Mucosa of gallbladder (tissue), 1 donor: ENCODE measurements at regions not wholly inside any gene's neighbourhood (a gene's known extent, or its start where the extent isn't known, plus 50 kb on each side); places are given as distances from the start of the nearest gene placed in this dataset.

Experiments
- DNase-seq: peaks from one replicate; pipeline ENCODE4 v3.0.0-alpha.2; 2020; ENCODE audit warnings: low spot score
- donor health status: DM: no; HTN: no; CAD: no.

DNA sequence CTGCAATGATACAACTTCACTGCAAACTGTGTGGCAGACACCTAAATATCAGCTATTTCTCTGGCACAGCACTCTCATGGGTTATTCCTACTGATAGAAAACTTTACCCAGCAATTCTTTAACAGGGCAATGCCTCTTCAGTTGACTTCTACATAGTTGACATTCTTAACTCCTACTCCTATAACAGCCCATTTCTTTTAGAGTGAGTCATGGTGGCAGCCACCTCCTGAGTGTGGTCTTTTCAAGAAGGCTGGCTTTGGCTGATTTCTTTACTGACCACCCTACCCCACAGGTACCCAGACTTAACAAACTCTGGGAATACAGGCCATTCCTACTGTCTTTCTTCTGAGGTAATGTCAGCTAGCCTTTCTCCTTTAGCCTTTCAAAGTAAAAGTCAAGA lies 805.8 kb upstream of the ADGRL2 start:
- no peak for DNase-seq

GRCh38 chr1:80994038-80994437 lies 806.7 kb upstream of the ADGRL2 start:
- no peak for DNase-seq

DNA sequence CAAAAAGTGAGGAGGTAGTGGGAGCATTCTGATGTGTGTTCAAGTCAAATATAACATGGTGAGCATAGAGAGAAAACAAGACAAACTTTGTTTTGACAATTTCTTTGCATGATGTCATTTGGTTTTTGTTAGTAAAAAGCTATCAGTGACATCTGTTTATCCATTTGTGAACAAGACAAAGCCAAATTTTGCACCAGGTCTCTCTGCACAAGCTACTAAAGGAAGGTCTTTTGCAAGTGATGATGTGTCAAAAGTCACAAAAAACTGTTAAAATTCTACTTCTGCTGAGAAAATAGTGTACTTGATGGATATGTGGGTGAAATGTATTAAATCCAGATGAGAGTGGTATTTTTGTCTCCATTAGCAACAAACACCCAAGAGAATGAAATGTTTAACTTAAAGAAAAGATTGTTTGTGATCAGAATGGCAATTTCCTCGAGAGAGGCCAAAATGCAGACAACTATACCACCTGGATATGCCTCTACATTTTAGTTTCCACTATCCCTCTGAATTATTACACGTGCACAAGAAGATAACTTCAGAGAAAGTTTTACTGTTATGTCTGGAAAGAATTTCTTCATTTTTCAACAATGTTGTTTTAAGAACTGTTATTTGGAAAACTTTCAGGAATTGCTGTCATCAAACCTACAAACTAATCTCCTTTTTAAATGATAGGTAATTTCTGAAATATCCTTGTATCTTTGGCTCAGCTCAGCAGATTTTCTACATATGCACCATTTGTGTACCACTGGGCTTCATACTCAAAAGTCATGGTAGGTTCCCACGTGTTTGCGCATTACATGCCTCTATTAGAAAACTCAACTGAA lies 807.4 kb upstream of the ADGRL2 start:
- DNase-seq, result no peak

- no peak for DNase-seq
Observed at GRCh38 chr1:80989455-80989854, 811.3 kb upstream of the ADGRL2 start.

DNA sequence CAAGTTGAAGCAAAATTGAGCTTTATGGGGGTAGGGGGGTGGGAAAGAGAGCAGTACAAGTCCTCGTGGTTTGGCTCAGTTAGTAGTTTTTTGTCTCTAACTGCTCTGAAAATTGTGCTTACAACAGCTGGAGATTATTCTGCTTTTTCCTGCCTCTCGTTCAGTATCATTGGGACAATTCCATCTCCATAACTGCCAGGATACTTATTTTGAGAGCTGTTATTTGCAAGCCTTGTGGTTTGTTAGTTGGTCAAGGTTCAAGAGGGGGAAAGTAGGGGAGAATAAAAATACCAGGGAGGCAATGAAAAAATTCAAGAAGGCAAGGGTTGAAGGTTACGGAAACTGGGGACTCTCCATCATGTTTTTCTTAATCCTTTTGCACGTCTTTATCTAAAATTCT lies 811.8 kb upstream of the ADGRL2 start:
- DNase-seq, result no peak

GRCh38 chr1:80987824-80988223 lies 812.9 kb upstream of the ADGRL2 start:
- no peak for DNase-seq

DNA sequence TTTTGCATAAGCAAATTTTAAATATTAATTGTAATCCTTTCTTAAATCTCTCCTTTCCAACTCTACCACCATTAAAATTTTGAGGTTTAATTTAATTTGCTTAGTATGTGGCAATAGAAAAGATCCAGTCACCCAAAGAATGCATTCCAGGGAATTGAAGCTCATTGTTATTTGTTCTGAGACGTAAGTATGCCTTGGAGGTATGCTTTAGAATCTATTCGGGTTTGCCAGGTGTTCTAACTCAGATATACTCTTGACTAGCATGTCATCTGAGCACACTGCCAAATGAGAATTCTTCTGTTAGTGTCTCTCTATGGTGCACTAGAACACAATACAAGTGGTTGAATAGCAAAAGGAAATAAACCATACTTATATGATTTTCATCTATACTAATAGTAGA lies 813.6 kb upstream of the ADGRL2 start:
- DNase-seq, result no peak

DNA sequence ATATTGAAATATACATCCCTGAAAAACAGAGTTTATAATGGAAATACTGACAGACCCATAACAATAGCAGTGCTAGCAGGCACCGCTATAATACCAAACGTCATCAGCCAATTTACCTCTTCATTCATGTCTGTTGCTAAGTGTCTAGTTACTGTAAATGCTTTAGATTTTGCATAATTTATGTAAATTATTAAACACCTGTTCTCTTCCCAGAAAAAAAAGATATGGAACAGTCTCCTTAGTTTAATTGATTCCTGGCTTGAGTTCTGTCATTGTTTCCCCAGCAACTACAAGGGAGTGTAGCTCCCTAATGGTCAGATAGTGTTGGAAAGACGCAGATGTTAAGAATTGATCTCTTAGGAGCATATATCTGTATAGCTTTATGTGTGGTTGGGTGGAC lies 817.9 kb upstream of the ADGRL2 start:
- DNase-seq, result no peak

DNA sequence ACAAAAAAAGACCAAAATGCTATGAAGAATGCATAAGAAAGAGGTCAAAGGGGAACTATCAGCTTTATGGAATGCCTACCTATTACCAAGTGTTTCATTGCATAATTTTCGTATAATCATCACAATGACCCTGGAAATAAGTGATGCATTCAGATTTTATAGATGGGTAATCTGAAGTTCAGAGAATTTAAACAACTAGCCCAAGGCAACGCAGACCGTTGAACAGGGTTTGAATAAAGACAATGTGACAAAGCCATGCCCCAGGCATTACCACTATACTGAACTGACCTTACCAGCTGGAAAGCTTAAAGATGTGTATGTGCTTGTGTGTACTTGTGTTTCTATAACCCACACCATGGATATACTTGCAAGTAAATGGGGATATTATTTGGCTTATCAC lies 827.6 kb upstream of the ADGRL2 start:
- DNase-seq, result no peak

DNA sequence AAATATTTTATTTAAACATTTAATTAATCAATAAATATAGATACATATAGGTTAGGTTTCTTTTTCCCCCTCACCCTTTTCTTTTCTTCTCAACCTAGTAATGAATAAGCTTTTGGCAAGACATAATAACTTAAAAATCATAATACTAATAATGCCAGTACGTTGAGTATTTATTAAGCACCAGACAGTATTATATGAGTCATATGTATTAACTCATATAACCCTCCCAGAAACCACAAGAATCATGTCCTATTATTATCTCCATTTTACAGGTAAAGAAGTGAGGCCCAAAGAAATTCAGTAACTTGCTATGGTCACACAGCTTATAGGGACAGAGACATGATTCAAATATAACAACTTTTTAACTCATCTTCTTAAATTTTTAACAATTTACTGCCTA lies 834.5 kb upstream of the ADGRL2 start:
- no peak for DNase-seq

DNA sequence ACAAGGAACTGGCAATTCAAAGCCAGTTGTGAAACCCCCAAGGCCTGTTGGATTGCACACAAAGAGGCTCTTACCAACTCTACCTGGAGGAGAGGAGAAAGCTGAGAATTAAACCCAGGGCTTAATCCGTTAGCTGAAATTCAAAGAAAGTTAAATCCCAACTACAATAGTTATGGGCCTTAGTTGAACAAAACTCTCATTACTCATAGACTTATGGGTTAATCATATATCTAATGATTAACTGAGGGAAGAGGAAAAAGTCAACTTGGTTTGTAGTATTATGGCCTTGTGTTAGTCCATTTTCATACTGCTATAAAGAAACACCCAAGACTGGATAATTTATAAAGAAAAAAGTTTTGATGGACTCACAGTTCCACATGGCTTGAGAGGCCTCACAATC lies 838.2 kb upstream of the ADGRL2 start:
- no peak for DNase-seq

DNA sequence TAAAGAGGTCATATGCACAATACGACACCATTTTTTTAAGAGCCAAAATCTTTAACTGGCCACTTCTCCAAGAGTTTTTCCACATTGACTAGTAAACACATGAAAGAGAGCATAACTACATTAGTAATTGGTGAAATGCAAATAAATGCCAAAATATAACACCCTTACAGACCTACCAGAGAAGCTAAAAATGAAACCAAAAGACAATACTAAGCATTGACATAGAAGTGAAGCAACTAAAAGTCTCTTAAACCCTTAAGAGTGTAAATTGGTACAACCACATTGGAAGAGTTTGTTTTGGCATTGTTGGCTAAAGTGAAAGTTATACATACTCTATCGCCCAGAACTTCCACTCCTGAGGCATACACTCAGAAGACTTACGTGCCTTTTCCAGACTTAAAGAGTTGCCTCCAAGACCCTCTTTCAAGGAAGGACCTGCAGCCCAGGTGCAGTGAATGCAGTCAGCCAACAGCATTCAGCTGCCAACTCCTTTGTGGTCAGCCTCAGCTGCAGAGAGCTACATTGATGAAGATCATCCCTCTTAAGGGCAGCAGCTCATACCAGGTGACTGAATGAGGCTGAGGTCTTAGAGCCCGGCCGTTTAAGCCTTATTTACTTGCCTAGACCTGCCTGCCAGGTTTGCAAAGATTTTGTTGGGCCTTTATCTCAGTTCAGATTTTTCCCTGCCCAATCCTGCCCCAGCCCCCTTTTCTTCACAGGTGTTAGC lies 839.1 kb upstream of the ADGRL2 start:
- DNase-seq, result no peak

GRCh38 chr1:80933346-80933745 lies 867.4 kb upstream of the ADGRL2 start:
- no peak for DNase-seq

- no peak for DNase-seq
Observed at GRCh38 chr1:80931178-80931577, 869.6 kb upstream of the ADGRL2 start.

DNA sequence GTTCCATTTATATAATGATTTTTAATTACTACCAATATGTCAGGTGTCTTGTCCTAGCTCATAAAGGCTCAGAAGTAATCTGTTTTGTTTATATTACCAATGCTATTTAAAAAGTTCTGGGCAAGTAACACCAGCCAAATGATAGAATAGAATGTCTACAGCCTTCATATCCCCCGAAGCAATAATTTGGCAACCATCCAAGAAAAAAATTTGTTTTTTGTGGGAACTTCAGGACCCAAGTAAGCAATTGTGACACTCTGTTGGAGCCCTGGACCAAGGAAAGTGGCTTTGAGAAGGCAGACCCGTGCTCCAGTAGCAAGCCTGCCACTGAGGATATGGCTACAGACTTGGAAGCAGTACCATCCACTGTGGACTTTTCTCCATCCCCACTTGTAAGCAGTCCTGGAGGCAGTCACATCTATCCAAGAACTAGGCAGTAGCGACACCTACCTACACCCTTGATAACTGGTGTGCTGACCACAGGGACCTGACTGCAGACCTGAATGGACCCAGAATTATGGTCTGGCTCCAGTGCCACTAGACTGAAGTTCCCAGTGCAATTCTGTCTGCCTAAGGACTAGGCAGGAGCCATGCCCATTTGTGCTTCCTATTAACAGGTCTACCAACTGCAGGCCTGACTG lies 870.7 kb upstream of the ADGRL2 start:
- DNase-seq, result no peak

DNA sequence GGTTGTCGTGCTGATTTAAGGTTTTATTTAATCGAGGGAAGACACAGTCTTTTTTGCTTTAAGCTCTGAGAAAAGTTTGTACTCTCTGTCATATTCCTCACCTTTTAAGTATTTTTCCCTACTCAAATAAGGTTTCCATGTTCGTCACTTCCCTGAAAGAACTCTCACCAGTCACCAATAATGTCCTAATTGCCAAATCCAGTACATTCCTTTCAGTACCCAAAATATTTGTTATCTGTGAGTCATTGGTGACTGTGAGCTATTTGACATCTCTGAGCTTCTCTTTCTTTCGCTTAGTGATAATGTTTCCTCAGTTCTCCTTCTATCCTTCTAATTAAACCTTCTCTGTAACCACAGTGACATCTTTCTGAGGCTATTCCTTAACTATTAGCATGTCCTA lies 874.2 kb upstream of the ADGRL2 start:
- DNase-seq, result no peak

DNA sequence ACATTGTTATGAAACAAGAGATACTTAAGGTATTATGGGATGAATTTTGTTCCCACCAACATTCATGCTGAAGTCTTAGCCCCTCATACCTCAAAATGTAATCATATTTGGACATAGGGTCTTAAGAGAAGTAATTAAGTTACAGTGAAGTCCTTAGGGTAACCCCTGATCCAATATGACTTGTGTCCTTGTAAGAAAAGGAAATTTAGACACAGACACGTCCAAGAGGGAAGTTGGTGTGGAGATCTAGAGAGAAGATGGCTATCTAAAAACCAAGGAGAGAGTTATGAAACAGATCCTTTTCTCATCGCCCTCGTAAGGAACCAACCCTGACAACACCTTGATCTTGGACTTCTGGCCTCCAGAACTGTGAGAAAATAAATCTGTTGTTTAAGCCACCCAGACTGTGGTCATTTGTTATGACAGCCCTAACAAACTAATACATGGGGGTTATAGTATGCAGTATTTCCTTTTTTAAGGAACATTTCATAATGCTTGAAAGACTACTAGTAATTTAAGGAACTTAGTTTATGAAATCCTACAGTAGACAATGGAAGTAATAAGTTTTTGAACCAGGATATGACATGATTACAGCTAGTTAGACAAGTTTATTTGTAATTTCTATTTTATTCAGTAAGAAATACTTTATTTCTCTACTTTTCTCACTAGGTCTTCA lies 875.5 kb upstream of the ADGRL2 start:
- DNase-seq, result no peak

DNA sequence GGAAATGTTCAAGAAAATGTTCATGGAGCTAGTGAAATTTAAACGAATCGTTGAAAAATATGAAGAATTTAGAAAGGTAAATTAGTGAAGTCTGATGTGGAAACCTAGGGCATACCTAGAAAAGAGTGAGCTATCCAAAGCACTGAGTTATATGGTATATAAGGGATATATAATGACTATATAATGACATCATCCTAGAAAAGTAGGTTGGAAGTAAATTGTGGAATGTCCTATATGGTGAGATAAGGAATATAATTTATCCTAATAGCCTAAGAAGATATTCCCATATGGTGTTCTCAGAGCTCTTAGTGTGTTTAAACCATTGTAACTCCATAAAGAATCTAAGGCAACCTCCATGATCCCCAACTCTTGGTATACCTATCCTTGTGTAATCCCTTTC lies 876.4 kb upstream of the ADGRL2 start:
- no peak for DNase-seq

- no peak for DNase-seq
Observed at GRCh38 chr1:80922906-80923305, 877.8 kb upstream of the ADGRL2 start.

GRCh38 chr1:80919426-80919825 lies 881.3 kb upstream of the ADGRL2 start:
- DNase-seq, result no peak

GRCh38 chr1:80918380-80918779 lies 882.4 kb upstream of the ADGRL2 start:
- no peak for DNase-seq

DNA sequence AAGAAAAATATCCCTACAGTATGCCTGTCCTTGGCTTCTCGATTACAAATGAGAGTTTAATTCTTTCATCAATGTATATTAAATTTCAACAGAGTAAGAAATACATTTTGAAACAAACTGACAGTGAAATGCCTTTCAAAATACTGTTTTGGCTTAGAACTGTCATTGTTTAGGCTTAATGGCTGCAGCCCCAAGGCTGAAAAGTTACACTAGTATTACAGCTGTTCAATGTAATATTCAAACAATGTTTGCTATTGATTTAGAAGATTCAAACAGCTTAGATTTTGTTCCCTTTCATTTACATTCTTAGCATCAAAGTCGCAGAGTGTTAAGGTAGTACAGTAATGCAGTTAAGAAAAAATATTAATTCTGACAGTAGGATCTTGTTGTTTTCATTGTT lies 882.9 kb upstream of the ADGRL2 start:
- DNase-seq, result no peak
